ENCODE measurements at regions not wholly inside any gene's neighbourhood (a gene's known extent, or its start where the extent isn't known, plus 50 kb on each side); places are given as distances from the start of the nearest gene placed in this dataset.

GRCh38 chr5:7015586-7016256, 302.5 kb downstream of the TENT4A start:
- Histone ChIP-seq H3K36me3 (ENCODE audit: control insufficient read depth, insufficient read depth, low read length) (no peaks in the 10 kb centered on the region), H3K4me3 (ENCODE audit: low read depth in 2 of 2, low read length in 2 of 2) (no peak overlapping the region), H3K4me1 (ENCODE audit: control insufficient read depth, insufficient read depth, low read length) (no peaks in the 10 kb centered on the region), H3K9me3 (ENCODE audit: control insufficient read depth, insufficient read depth, low read depth, low read length) (no peaks in the 10 kb centered on the region), H3K27ac (ENCODE audit: low read length) (no peak overlapping the region), H3K27me3 (ENCODE audit: control insufficient read depth, insufficient read depth, low read length) (no peaks in the 10 kb centered on the region)
- no peak for TF ChIP-seq SIN3A (IDR thresholded peaks at IDR 0.05; ENCODE audit: borderline replicate concordance, insufficient read depth, low read depth, low read length)
- TF ChIP-seq, protein P1, sequence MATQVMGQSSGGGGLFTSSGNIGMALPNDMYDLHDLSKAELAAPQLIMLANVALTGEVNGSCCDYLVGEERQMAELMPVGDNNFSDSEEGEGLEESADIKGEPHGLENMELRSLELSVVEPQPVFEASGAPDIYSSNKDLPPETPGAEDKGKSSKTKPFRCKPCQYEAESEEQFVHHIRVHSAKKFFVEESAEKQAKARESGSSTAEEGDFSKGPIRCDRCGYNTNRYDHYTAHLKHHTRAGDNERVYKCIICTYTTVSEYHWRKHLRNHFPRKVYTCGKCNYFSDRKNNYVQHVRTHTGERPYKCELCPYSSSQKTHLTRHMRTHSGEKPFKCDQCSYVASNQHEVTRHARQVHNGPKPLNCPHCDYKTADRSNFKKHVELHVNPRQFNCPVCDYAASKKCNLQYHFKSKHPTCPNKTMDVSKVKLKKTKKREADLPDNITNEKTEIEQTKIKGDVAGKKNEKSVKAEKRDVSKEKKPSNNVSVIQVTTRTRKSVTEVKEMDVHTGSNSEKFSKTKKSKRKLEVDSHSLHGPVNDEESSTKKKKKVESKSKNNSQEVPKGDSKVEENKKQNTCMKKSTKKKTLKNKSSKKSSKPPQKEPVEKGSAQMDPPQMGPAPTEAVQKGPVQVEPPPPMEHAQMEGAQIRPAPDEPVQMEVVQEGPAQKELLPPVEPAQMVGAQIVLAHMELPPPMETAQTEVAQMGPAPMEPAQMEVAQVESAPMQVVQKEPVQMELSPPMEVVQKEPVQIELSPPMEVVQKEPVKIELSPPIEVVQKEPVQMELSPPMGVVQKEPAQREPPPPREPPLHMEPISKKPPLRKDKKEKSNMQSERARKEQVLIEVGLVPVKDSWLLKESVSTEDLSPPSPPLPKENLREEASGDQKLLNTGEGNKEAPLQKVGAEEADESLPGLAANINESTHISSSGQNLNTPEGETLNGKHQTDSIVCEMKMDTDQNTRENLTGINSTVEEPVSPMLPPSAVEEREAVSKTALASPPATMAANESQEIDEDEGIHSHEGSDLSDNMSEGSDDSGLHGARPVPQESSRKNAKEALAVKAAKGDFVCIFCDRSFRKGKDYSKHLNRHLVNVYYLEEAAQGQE (IDR thresholded peaks at IDR 0.05; ENCODE audit: insufficient read depth in 1 of 2, low read depth in 2 of 2, low read length in 1 of 2) = no peak
- TF ChIP-seq TCF7L2 (IDR thresholded peaks at IDR 0.05; ENCODE audit: low read depth, low read length) = no peak
- TF ChIP-seq, protein P2, sequence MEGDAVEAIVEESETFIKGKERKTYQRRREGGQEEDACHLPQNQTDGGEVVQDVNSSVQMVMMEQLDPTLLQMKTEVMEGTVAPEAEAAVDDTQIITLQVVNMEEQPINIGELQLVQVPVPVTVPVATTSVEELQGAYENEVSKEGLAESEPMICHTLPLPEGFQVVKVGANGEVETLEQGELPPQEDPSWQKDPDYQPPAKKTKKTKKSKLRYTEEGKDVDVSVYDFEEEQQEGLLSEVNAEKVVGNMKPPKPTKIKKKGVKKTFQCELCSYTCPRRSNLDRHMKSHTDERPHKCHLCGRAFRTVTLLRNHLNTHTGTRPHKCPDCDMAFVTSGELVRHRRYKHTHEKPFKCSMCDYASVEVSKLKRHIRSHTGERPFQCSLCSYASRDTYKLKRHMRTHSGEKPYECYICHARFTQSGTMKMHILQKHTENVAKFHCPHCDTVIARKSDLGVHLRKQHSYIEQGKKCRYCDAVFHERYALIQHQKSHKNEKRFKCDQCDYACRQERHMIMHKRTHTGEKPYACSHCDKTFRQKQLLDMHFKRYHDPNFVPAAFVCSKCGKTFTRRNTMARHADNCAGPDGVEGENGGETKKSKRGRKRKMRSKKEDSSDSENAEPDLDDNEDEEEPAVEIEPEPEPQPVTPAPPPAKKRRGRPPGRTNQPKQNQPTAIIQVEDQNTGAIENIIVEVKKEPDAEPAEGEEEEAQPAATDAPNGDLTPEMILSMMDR (IDR thresholded peaks at IDR 0.05) = peak; percentile 20
- ChIA-PET CTCF (no interaction called here), POLR2A (no interaction called here)
- DNase-seq (ENCODE audit: low read depth, low spot score) (no peak), ATAC-seq (no peak)
- in situ Hi-C loops (cut with HindIII; ENCODE audit: low pct_unique_long_range_greater_than_20kb, low sequenced_read_pairs) (no loop called here), intact Hi-C loops (cut with micrococcal nuclease; ENCODE audit: unreplicated experiment) (no loop called here)
- no TSS peak for BruUV-seq (replicated peaks)

DNA sequence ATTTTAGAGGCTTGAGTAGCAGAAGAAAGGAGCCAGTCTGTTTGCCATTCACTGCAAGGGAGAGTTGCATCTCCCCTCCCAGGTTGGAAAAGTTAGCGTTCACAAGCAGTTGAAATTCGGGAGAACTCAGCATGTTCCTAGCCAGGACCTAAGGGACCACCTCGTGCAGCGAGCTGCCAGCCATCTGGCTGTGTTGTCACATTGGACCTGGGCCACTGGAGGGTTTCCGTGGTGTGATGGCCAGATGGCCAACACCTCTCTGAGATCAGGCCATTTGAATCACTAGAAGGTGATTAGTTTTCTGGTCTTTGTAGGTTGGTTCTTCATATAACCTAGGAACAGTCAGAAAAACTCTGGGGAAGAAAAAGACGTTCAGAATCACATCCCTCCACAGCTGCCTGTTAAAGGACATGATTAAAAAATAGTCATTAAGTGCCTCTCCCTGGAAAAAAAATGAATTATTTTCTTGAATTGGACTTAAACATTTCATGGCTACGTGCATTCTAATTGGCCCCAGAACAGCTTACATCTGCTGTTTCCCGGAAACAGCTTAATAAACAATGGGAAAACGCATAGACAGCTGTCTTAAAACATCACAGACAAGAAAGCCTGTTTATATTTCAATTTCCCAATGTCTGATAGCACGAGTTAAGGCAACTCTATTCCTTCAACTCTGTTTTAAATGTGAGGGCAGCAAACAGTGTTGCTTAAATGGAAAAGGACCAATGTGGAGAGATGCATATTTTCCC, 303.9 kb downstream of the TENT4A start:
- no peak overlapping the region for H3K4me3 ChIP-seq (ENCODE audit: low read depth in 2 of 2, low read length in 2 of 2)
- intact Hi-C loops (cut with micrococcal nuclease; ENCODE audit: unreplicated experiment) = no loop called here
- TF ChIP-seq, protein P1 (IDR thresholded peaks at IDR 0.05; ENCODE audit: insufficient read depth in 1 of 2, low read depth in 2 of 2, low read length in 1 of 2) = no peak
- TF ChIP-seq TCF7L2 (IDR thresholded peaks at IDR 0.05; ENCODE audit: low read depth, low read length) = no peak
- no peak for TF ChIP-seq SIN3A (IDR thresholded peaks at IDR 0.05; ENCODE audit: borderline replicate concordance, insufficient read depth, low read depth, low read length)
- TF ChIP-seq, protein P2 (IDR thresholded peaks at IDR 0.05) = no peak
- no peak for TF ChIP-seq POLR2AphosphoS5 (IDR thresholded peaks at IDR 0.05; ENCODE audit: low read depth, low read length)
- BruUV-seq (replicated peaks) = no TSS peak
- DNase-seq (ENCODE audit: low read depth, low spot score) (no peak), ATAC-seq (no peak)
- H3K27ac ChIP-seq (ENCODE audit: low read length) = no peak overlapping the region
- no peaks in the 10 kb centered on the region for H3K4me1 ChIP-seq (ENCODE audit: control insufficient read depth, insufficient read depth, low read length)
- ChIA-PET CTCF (no interaction called here), POLR2A (no interaction called here)
- H3K27me3 ChIP-seq (ENCODE audit: control insufficient read depth, insufficient read depth, low read length) = no peaks in the 10 kb centered on the region
- H3K36me3 ChIP-seq (ENCODE audit: control insufficient read depth, insufficient read depth, low read length) = no peaks in the 10 kb centered on the region
- H3K9me3 ChIP-seq (ENCODE audit: control insufficient read depth, insufficient read depth, low read depth, low read length) = no peaks in the 10 kb centered on the region
- in situ Hi-C loops (cut with HindIII; ENCODE audit: low pct_unique_long_range_greater_than_20kb, low sequenced_read_pairs) = no loop called here

Data from Panc1 (cell line).